ENCODE measurements at regions not wholly inside any gene's neighbourhood (a gene's known extent, or its start where the extent isn't known, plus 50 kb on each side); places are given as distances from the start of the nearest gene placed in this dataset.

DNA sequence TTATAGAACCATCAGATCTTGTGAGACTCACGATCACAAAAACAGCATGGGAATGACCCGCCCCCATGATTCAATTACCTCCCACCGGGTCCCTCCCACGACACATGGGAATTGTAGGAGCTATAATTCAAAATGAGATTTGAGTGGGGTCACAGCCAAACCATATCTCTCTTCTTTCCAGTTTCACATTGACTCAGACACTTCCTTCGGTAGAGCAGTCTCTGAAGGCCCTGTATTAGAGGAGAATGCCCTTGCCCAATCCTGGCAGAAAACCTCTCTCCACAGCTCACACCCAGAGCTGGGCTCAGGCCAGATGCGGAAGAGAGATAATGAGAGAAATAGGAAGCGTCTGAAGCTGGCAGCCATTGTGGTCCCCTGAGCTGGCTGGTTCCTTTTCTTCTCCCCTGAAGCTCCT, 72.4 kb upstream of the CLDN10 start:
- no peak for TF ChIP-seq CTCF (IDR thresholded peaks at IDR 0.05)
- no peak for TF ChIP-seq POLR2A (IDR thresholded peaks at IDR 0.05)

All from Peyer's patch (tissue), 4 donors.